HG02885 (cell line): ENCODE measurements at regions not wholly inside any gene's neighbourhood (a gene's known extent, or its start where the extent isn't known, plus 50 kb on each side); places are given as distances from the start of the nearest gene placed in this dataset.

Experiments
- ATAC-seq: cut with Tn5 transposase; IDR thresholded peaks from one replicate; pipeline ENCODE4 v1.9.1; 2021; ENCODE audit warnings: mild to moderate bottlenecking; ENCODE audit not compliant: unreplicated experiment, poor library complexity

GRCh38 chr2:7886666-7887065 is 795.2 kb upstream of the ID2 start:
- ATAC-seq, result no peak

DNA sequence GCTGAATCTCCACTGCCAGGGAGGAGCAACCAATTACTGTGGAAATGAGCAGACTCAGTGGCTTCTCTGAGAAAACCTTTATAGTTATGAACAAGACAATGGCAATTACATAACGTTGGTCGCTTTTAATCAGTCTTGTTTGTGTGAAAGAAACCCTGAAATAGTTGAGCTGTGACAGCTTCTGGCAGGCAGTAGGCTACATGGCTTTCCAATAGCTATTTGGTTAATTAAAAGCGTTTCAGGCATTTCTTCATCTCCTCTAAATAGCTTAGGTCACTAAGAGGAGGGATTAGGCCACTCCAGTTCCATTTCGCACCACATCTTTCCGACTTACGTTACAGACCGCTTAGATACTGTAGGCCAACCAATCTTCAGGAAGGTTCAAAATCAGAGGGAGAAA is 794.4 kb upstream of the ID2 start:
- no peak for ATAC-seq

DNA sequence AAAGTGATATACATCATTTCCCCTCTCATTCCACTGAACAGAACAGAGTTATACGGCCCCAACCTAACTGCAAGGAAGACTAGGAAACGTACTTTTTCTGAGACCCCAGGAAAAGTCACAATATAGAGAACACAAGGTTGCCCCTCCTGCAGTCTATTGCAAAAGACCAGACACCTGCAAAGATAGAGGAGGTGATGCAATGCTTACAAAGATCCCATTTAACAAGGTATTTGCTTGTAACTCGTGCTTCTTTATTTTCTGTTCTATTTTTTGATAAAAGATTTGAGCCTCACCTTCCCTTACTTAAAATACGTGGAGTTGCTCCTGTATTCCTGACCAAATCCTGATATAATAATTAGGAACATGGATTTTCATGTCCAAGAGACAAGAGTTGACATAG is 793.0 kb upstream of the ID2 start:
- ATAC-seq, result no peak

DNA sequence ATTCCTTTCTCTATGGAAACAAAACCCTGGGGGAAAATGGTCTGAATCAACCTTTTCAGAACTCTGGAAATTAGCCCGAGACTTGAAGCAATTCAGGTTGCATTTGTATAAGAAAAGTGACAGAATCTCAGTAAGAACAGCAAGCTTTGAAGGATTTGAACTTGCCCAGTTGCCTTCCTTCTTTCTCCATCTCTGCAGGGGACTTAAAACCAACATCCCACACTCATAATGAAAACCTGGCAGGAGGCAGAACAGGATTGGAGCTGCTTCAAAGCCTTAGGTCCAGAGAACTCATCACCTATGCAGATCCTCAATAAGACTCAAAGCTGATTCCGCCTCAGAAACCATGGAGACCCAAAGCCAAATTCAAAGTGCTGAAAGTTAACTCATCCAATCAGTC is 790.5 kb upstream of the ID2 start:
- no peak for ATAC-seq

DNA sequence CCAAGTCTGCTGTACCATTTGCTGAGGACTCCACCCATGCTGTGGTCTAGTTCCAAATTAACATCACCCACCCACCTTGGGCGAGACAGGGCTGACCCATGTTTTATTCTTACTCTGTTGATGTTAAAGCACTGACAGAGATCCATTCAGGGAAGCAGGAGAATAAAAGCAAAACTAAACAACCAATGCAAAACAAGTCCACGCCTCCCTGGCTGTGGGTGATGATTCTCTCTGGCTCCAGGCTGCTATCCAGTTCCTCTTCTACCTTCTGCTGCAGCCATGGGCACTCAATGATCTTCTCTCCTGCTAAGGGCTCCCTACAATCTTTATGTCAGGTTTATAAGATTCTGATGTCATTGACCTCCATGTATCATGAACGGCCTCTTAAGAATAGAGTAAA is 786.6 kb upstream of the ID2 start:
- no peak for ATAC-seq

- ATAC-seq, result no peak
These were observed 784.8 kb upstream of the ID2 start for GRCh38 chr2:7896940-7897487.

DNA sequence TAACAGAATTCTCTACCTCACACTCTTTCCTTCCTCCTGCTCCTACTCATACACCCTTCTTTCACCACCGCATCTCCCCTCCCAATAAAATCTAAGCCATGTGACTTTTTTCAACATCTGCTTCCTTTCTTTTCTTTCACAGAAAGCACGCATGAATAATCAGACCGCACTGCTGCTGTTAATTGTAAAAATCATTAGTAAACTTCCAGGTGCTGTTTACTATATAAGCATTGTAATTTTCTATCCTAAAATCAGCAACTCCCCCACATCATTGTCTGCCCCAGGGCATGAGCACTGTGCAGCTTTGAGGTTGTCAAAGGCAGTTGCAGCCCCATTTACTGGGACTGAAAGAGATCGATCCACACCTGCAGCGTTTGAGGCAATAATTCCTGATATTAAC is 782.6 kb upstream of the ID2 start:
- no peak for ATAC-seq

GRCh38 chr2:7899923-7900322 is 781.9 kb upstream of the ID2 start:
- no peak for ATAC-seq

DNA sequence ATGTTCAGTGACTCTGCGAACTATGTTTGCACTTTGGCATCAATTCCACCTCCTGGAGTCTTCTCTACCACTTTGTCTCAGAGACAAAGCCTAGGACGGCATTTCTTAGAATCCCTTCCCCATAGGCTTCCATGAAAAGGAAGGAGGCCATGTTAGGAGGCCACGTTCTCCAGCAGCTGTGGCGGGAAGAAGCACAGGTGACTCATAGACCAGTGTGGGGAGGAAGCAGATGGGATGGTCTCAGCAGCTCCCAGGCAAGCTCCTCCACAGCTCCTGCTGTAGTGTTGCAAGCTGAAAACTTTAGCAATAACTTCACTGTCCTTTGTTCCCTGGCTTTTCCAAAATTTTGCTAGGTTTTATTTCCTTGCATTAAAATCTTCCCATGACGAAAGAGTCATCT is 781.3 kb upstream of the ID2 start:
- ATAC-seq, result no peak

GRCh38 chr2:7902251-7902765 is 779.5 kb upstream of the ID2 start:
- ATAC-seq, result no peak

DNA sequence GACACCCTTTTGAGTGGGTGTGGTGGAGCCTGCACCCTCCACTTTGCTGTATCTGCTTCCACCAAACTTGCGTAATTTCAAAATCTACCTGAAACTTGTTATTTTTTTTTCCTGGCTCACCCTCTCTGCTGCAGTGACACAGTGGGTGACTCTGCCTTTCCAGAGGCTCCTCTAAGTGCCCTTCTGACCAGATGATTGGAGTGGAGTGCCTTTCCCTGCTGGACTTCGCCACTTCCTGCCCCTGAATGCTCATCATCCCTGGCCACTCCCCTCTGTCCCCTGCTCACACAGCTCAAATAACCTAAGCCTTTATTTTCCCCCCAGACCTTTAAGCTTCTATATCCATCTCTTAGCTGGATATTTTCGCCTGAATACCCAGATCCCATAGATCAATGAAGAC is 777.5 kb upstream of the ID2 start:
- ATAC-seq, result no peak

- no peak for ATAC-seq
These were observed 776.1 kb upstream of the ID2 start for GRCh38 chr2:7905756-7906155.

GRCh38 chr2:7906431-7906830 is 775.4 kb upstream of the ID2 start:
- ATAC-seq, result no peak

GRCh38 chr2:7907041-7907440 is 774.8 kb upstream of the ID2 start:
- no peak for ATAC-seq

DNA sequence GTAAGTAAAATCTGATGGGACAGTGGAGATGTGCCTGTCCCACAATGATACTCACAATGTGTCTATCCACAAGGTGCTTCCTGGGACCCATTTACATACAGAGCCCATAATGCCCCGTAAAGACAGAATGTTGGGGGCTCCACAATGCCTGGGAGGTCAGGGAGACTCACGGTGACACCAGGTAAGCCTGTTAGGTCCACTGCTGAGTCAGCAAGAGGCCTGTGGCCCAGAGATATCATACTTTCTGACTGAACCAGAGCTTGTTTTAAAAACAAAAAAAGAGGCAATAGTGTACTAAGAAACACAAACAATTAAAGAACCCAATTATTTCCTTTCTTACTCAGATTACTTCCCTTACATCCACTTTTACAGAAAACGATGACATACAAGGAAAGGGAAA is 771.1 kb upstream of the ID2 start:
- no peak for ATAC-seq

DNA sequence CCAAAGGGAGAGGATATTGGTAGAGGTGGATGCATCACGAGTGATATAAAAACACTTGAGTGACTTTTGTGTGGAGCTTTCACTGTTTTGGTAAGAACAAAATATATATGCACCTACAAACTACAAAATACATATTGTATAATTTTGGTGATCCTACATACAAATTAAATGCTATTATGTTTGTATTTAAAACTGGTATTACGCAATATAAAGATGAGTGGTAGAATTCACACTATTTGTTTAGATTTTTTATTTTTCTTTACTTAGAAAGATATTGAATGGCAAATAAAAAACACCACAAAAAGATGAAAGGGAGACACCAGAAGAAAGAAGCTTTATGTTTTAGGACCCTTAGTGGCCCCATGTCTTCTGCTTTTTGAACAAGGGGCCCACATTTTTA is 770.7 kb upstream of the ID2 start:
- ATAC-seq, result no peak

- no peak for ATAC-seq
These were observed 767.9 kb upstream of the ID2 start for GRCh38 chr2:7913974-7914373.

DNA sequence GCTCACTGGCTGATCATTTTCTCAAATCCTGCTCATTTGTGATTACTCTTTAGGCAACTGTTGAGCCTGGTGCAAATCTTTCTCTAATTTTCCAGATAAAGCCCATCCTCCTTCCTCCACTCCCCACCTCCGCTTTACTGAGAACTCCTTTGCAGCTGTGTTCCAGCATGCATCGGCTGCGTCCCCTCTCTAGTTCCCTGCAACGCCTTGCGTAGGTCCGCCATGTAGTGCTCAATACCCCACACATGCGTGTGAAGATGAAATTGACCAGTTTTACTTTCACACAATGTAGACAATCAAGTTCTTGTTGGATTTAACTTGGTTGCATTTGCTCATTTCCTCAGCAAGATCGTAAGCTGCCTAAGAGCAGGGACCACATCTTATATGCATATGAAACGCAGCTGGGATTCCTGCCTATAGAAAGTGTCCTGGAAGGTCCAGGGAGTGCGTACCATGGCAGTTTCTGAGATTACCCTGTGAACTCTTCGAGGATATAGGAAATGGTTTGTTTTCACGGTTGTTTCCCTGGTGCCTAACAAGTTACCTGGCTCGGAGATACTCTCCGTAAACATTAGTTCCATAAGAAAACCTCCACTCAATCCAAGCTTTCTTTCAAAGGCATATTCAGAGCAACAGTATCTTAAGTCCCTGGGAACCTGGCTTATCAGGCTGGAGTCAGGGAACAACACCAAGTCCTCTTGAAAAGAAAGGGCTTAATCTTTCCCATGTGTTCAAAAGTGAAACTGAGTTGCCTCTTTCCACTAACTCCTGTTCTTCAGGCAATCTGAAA is 766.4 kb upstream of the ID2 start:
- no peak for ATAC-seq

GRCh38 chr2:7916670-7917069 is 765.2 kb upstream of the ID2 start:
- ATAC-seq, result no peak

GRCh38 chr2:7919510-7919909 is 762.3 kb upstream of the ID2 start:
- ATAC-seq, result no peak

DNA sequence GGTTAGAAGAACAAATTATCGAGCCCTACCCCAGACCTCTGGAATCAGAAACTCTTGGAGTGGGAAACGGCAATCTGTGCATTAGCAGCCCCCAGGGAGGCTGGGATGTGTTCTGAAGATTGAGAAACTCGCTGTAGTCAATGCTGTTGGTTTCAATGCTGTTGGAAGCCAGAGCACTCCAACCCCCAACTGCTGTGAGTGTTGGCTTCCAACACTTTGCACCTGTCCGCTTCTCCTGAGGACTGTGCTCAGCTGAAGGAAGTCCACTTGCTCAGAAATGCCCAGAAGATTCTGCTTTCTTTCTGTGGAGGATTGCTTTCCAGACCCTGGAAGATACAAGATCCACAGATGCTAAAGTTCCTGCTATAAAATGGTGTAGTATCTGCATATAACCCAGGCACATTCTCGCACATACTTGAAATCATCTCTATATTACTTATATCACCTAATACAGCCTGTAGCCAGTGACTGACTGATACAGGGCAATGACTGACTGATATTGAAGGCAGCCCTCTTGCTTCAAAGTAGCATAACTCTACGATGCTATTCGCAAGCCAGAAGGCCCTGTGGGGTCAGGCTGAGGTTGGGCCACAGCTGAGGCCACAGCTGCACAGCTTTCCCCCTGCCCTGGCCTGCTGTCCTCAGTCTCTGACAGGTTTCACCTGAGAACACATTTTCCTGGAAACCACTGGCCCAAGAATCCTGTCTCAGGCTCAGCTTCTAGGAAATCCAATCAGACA is 757.7 kb upstream of the ID2 start:
- ATAC-seq, result no peak
